Tibial nerve (tissue), 4 donors: ENCODE measurements at regions not wholly inside any gene's neighbourhood (a gene's known extent, or its start where the extent isn't known, plus 50 kb on each side); places are given as distances from the start of the nearest gene placed in this dataset.
"Not testable (repeated sequence)": the region's sequence is repeated elsewhere in the genome, so short reads cannot be mapped to it uniquely, and the experiment has no call there.

Experiments
- DNase-seq, 2 donors: peaks; one replicate each; pipeline ENCODE4 v3.0.0-alpha.2; 2019; ENCODE audit warnings: low spot score in 2 of 2
- H3K27ac ChIP-seq, 4 donors: fragments of 200-600 bp; sonication (generic) in 3 of 4; one replicate each; pipeline ENCODE4 v1.5.1; 2017 to 2019; ENCODE audit warnings: mild to moderate bottlenecking in 1 of 4
- H3K27me3 ChIP-seq, 2 donors: fragments of 200-600 bp; sonication (generic) in 1 of 2; one replicate each; pipeline versions ENCODE4 v1.5.1 to v1.6.0; 2017 to 2019
- H3K36me3 ChIP-seq, 3 donors: fragments of 200-600 bp; sonication (generic); one replicate each; pipeline ENCODE4 v1.5.1; 2018 to 2019
- H3K4me1 ChIP-seq, 4 donors: fragments of 200-600 bp; sonication (generic) in 3 of 4; one replicate each; pipeline ENCODE4 v1.5.1; 2017 to 2019
- H3K4me3 ChIP-seq, 4 donors: fragments of 200-600 bp; sonication (generic) in 3 of 4; one replicate each; pipeline ENCODE4 v1.5.1; 2017 to 2019; ENCODE audit warnings: mild to moderate bottlenecking in 1 of 4, moderate library complexity in 1 of 4
- H3K9me3 ChIP-seq, 4 donors: fragments of 200-600 bp; sonication (generic) in 3 of 4; one replicate each; pipeline ENCODE4 v1.5.1; 2017 to 2019
- EP300 ChIP-seq, 2 donors: sonication (generic); formaldehyde crosslinking; IDR thresholded peaks; one replicate each; pipeline ENCODE4 v1.6.1; 2017; ENCODE audit warnings: antibody characterized with exemption in 2 of 2, mild to moderate bottlenecking in 1 of 2
- POLR2A ChIP-seq, 2 donors: fragments of 450-650 bp; IDR thresholded peaks; one replicate each; pipeline ENCODE4 v1.6.1; 2017; ENCODE audit warnings: antibody characterized with exemption in 2 of 2, mild to moderate bottlenecking in 2 of 2, moderate library complexity in 2 of 2
- whole genome bisulfite sequencing, 2 donors: methylation state at CpG; one replicate each; pipeline ENCODE4 v1.1.5; 2018; 5-methylcytosine and 5-hydroxymethylcytosine counted together
- TF ChIP-seq, protein P1 (sequence below), 5 experiments: fragments of 200-600 bp in 3 of 5; fragments of 450-650 bp in 2 of 5; sonication (generic) in 3 of 5; IDR thresholded peaks; one replicate each; pipeline ENCODE4 v1.5.1; 2016 to 2019; ENCODE audit warnings: antibody characterized with exemption in 5 of 5, mild to moderate bottlenecking in 3 of 5, moderate library complexity in 2 of 5

DNA sequence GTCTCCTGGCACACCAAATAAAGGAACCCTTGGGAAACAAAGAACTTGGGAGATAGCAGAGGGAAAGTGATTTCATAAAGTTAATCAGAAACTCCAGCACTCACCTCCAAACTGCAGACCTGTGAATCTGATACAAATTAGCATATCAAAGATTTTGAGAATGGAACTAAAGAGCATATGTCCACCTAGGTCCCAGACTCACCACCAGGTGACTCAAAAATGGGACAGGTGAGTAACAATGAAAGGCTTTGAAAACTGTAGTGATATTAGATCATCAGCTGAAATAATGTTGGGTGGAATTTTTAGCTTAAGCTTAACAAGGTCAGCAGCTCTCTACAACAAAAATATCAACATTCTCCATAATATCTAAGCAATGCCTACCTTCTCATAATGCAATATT lies 214.8 kb downstream of the RERGL start:
- Histone ChIP-seq H3K36me3 (no peaks in the 10 kb centered on the region), H3K4me1 (no peaks in the 10 kb centered on the region), H3K27ac (no peak overlapping the region), H3K9me3 (peaks cover 0 to 7% (median 0%) of the 10 kb centered on the region in 4 donors), H3K4me3 (no peak overlapping the region), H3K27me3 (no peaks in the 10 kb centered on the region)
- DNase-seq: no peak
- no peak for TF ChIP-seq POLR2A (IDR thresholded peaks at IDR 0.05)
- no peak for TF ChIP-seq EP300 (IDR thresholded peaks at IDR 0.05)
- TF ChIP-seq, protein P1, sequence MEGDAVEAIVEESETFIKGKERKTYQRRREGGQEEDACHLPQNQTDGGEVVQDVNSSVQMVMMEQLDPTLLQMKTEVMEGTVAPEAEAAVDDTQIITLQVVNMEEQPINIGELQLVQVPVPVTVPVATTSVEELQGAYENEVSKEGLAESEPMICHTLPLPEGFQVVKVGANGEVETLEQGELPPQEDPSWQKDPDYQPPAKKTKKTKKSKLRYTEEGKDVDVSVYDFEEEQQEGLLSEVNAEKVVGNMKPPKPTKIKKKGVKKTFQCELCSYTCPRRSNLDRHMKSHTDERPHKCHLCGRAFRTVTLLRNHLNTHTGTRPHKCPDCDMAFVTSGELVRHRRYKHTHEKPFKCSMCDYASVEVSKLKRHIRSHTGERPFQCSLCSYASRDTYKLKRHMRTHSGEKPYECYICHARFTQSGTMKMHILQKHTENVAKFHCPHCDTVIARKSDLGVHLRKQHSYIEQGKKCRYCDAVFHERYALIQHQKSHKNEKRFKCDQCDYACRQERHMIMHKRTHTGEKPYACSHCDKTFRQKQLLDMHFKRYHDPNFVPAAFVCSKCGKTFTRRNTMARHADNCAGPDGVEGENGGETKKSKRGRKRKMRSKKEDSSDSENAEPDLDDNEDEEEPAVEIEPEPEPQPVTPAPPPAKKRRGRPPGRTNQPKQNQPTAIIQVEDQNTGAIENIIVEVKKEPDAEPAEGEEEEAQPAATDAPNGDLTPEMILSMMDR (IDR thresholded peaks at IDR 0.05): no peak

DNA sequence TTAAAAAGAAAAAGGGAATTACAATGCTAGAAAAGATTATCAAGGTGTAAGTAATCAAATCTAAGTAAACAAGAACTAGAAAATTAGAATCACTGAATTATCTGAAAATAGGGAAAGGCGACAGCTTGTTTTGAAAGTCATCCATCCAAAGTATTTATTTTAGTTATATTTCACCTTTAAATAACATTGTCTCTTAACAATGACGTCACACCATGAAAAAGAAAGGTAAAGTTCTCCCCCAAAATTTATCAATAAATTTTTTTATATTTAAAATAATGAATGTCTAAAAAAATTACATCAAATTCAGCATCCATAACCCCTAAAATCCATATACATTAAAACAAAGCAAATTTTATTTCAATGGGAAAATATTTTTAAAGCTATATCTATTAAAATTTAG lies 223.2 kb downstream of the RERGL start:
- H3K27ac ChIP-seq: no peak overlapping the region
- no peak for DNase-seq
- H3K36me3 ChIP-seq: no peaks in the 10 kb centered on the region
- H3K4me1 ChIP-seq: no peaks in the 10 kb centered on the region
- no peak overlapping the region for H3K4me3 ChIP-seq
- H3K9me3 ChIP-seq: no peaks in the 10 kb centered on the region
- no peaks in the 10 kb centered on the region for H3K27me3 ChIP-seq
- 84 to 85% methylated on average over 2 of the region's 2 CpGs for WGBS, 2 donors
- TF ChIP-seq POLR2A (IDR thresholded peaks at IDR 0.05) (no peak), EP300 (IDR thresholded peaks at IDR 0.05) (no peak)
- TF ChIP-seq, protein P1 (IDR thresholded peaks at IDR 0.05): no peak

DNA sequence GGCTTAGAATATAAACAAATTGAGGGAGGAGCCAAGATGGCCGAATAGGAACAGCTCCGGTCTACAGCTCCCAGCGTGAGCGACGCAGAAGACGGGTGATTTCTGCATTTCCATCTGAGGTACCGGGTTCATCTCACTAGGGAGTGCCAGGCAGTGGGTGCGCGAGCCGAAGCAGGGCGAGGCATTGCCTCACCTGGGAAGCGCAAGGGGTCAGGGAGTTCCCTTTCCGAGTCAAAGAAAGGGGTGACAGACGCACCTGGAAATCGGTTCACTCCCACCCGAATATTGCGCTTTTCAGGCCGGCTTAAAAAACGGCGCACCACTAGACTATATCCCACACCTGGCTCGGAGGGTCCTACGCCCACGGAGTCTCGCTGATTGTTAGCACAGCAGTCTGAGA lies 234.4 kb downstream of the RERGL start:
- H3K4me1 ChIP-seq, H3K36me3 ChIP-seq, H3K9me3 ChIP-seq, H3K27ac ChIP-seq, H3K4me3 ChIP-seq, H3K27me3 ChIP-seq, DNase-seq: not testable (repeated sequence)
- 89 to 93% methylated on average over 23 to 24 of the region's 24 CpGs for WGBS, 2 donors

DNA sequence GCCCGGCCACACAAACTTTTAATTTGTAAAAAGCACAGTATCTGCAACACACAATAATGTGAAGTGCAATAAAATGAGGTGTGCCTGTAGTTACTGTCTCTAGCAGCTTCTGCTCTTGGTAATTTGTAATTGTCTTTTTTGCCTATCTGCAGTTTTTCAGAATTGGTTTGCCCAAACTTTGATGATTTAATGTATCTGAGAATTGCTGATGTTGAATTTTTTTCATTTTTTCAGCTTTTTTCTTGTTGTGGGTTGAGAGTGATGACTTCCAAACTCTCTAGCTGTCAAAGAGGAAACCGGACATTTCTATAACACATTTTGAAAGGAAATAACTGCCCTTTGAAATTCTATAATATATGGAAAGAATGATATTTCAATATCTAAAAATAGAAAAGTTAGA lies 236.9 kb downstream of the RERGL start:
- no peak for DNase-seq
- TF ChIP-seq EP300 (IDR thresholded peaks at IDR 0.05) (no peak), POLR2A (IDR thresholded peaks at IDR 0.05) (no peak)
- TF ChIP-seq, protein P1 (IDR thresholded peaks at IDR 0.05): no peak
- Histone ChIP-seq H3K27ac (no peak overlapping the region), H3K27me3 (no peaks in the 10 kb centered on the region), H3K4me1 (no peaks in the 10 kb centered on the region), H3K4me3 (no peak overlapping the region), H3K36me3 (no peaks in the 10 kb centered on the region), H3K9me3 (peaks cover 0 to 3% (median 0%) of the 10 kb centered on the region in 4 donors)
- WGBS, 2 donors: 84 to 93% methylated on average over 2 of the region's 2 CpGs

DNA sequence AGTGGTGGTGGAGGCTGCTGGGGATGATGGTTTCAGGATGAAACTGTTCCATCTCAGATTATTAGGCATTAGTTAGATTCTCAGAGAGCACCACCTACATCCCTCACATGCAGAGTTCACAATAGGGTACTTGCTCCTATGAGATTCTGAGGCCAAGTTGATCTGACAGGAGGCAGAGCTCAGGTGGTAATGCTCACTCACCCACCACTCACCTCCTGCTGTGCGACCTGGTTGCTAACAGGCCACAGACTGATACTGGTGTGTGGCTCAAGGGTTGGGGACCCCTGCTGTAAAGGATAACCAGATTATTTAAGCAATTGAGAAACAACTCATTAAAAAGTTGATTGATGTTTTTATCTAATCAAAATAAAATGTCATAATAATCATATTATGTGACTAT lies 248.5 kb downstream of the RERGL start:
- 72 to 84% methylated on average over 1 of the region's 1 CpG for WGBS, 2 donors
- Histone ChIP-seq H3K4me1 (no peaks in the 10 kb centered on the region), H3K27me3 (no peaks in the 10 kb centered on the region), H3K9me3 (no peaks in the 10 kb centered on the region), H3K36me3 (no peaks in the 10 kb centered on the region), H3K4me3 (no peak overlapping the region), H3K27ac (no peak overlapping the region)
- no peak for DNase-seq
- TF ChIP-seq POLR2A (IDR thresholded peaks at IDR 0.05) (no peak), EP300 (IDR thresholded peaks at IDR 0.05) (no peak)
- TF ChIP-seq, protein P1 (IDR thresholded peaks at IDR 0.05): no peak

DNA sequence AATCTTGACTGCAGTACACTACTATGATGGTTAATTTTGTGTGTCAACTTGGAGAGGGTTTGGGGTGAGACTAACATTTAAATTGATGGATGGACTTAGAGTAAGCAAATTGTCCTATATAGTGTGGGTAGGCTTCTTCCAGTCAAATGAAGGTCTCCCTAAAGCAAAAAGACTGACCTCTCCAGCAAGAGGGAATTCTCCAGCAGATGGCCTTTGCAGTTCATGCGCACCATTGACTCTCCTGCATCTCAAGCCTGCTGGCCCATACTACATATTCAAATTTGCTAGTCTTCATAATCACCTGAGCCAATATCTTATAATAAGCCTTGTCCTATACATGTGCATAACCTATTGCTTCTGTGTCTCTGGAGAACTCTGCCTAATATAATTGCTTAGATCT lies 260.2 kb downstream of the RERGL start:
- DNase-seq: no peak
- no peak for TF ChIP-seq POLR2A (IDR thresholded peaks at IDR 0.05)

More for the DNA sequence above, 260.2 kb downstream of the RERGL start:
- no peak overlapping the region for H3K27ac ChIP-seq
- no peaks in the 10 kb centered on the region for H3K36me3 ChIP-seq
- no peaks in the 10 kb centered on the region for H3K9me3 ChIP-seq
- H3K27me3 ChIP-seq: no peaks in the 10 kb centered on the region
- 100% methylated on average over 1 of the region's 1 CpG for WGBS, 2 donors
- no peaks in the 10 kb centered on the region for H3K4me1 ChIP-seq
- no peak overlapping the region for H3K4me3 ChIP-seq
